SK-N-SH (cell line): ENCODE measurements at regions not wholly inside any gene's neighbourhood (a gene's known extent, or its start where the extent isn't known, plus 50 kb on each side); places are given as distances from the start of the nearest gene placed in this dataset.

Source experiments
- CTCF ChIA-PET: fragments of 300-600, 350-600 bp; formaldehyde crosslinking; extraction: SDS; loops from one replicate; lab custom pipeline; 2021; lab: Yijun Ruan, JAX
- POLR2A ChIA-PET: fragments of 350-600 bp; sonication (Branson Sonifier 250); formaldehyde crosslinking; extraction: SDS; loops from one replicate; lab custom pipeline; 2020; ENCODE audit warnings: antibody characterized with exemption, inconsistent platforms; lab: Yijun Ruan, JAX
- DNase-seq: peaks from one replicate; pipeline ENCODE4 v3.0.0; 2012
- H2AFZ ChIP-seq: fragments of 200-600 bp; sonication (generic); 2 replicates; pipeline ENCODE4 v1.8.1; 2016; ENCODE audit warnings: antibody characterized with exemption, mild to moderate bottlenecking, low read depth
- H3F3A ChIP-seq: fragments of 200-600 bp; sonication (generic); replicated peaks from 2 replicates; pipeline ENCODE3; 2016; ENCODE audit warnings: antibody characterized with exemption, mild to moderate bottlenecking; ENCODE audit not compliant: insufficient read depth
- H3K27ac ChIP-seq, 2 experiments: fragments of 200-500 bp in 1 of 2; fragments of 200-600 bp in 1 of 2; sonication (Bioruptor generic) in 1 of 2; sonication (generic), shearing (Covaris generic) in 1 of 2; 2 replicates each; pipeline versions ENCODE4 v1.5.1 to v1.6.1; 2014 to 2016; ENCODE audit warnings: low read depth in 2 of 2, inconsistent platforms in 1 of 2, low read length in 1 of 2, mild to moderate bottlenecking in 1 of 2, mixed read lengths in 1 of 2
- H3K27me3 ChIP-seq: fragments of 200-600 bp; sonication (generic), shearing (Covaris generic); 2 replicates; pipeline ENCODE4 v1.6.1; 2016; ENCODE audit warnings: mixed run types; ENCODE audit not compliant: insufficient read depth
- H3K36me3 ChIP-seq, 2 experiments: fragments of 200-500 bp in 1 of 2; fragments of 200-600 bp in 1 of 2; sonication (Bioruptor generic) in 1 of 2; sonication (generic) in 1 of 2; replicated peaks in 1 of 2; 2 replicates each; pipeline versions ENCODE3 to v1.5.1; 2014 to 2016; ENCODE audit warnings: low read length in 1 of 2, mild to moderate bottlenecking in 1 of 2; ENCODE audit not compliant: insufficient read depth in 2 of 2, control insufficient read depth in 1 of 2
- H3K4me1 ChIP-seq, 2 experiments: fragments of 200-500 bp in 1 of 2; fragments of 200-600 bp in 1 of 2; sonication (Bioruptor generic) in 1 of 2; sonication (generic), shearing (Covaris generic) in 1 of 2; 2 replicates each; pipeline versions ENCODE4 v1.5.1 to v1.6.1; 2014 to 2016; ENCODE audit warnings: low read depth in 1 of 2, low read length in 1 of 2, mixed run types in 1 of 2; ENCODE audit not compliant: insufficient read depth in 2 of 2, control insufficient read depth in 1 of 2
- H3K4me2 ChIP-seq: fragments of 200-600 bp; sonication (generic), shearing (Covaris generic); 2 replicates; pipeline ENCODE4 v1.6.1; 2017; ENCODE audit warnings: mixed run types
- H3K4me3 ChIP-seq, 2 experiments: fragments of 200-500 bp in 1 of 2; fragments of 200-600 bp in 1 of 2; sonication (Bioruptor generic) in 1 of 2; sonication (generic), shearing (Covaris generic) in 1 of 2; 2 replicates each; pipeline versions ENCODE4 v1.5.1 to v1.8.1; 2014 to 2016; ENCODE audit warnings: low read depth in 2 of 2, inconsistent platforms in 1 of 2, low read length in 1 of 2, mild to moderate bottlenecking in 1 of 2, mixed read lengths in 1 of 2, moderate library complexity in 1 of 2
- H3K79me2 ChIP-seq: fragments of 200-600 bp; sonication (generic); 2 replicates; pipeline ENCODE4 v1.8.1; 2017; ENCODE audit warnings: mild to moderate bottlenecking; ENCODE audit not compliant: insufficient read depth
- H3K9ac ChIP-seq: fragments of 200-600 bp; sonication (generic); 2 replicates; pipeline ENCODE4 v1.6.1; 2017; ENCODE audit warnings: mixed run types
- H3K9me2 ChIP-seq: fragments of 200-600 bp; sonication (generic); 2 replicates; pipeline ENCODE4 v1.6.1; 2017; ENCODE audit warnings: mixed run types
- H3K9me3 ChIP-seq: fragments of 200-600 bp; sonication (generic); 2 replicates; pipeline ENCODE4 v1.6.1; 2017; ENCODE audit warnings: mixed run types, mild to moderate bottlenecking, moderate library complexity
- H4K20me1 ChIP-seq: fragments of 200-600 bp; sonication (generic); 2 replicates; pipeline ENCODE4 v1.6.1; 2017; ENCODE audit warnings: mild to moderate bottlenecking, mixed run types; ENCODE audit not compliant: insufficient read depth
- CTCF ChIP-seq: fragments of 200-600 bp; sonication (generic); IDR thresholded peaks from 2 replicates; pipeline ENCODE4 v1.6.1; 2017; ENCODE audit warnings: antibody characterized with exemption, mild to moderate bottlenecking, moderate library complexity
- FOSL2 ChIP-seq: IDR thresholded peaks from 2 replicates; pipeline ENCODE4 v1.4.0; 2012; ENCODE audit warnings: low read depth, mild to moderate bottlenecking, moderate library complexity, borderline replicate concordance
- FOXJ3 ChIP-seq: sonication (generic); formaldehyde crosslinking; IDR thresholded peaks from 2 replicates; pipeline ENCODE4 v1.5.1; 2020; ENCODE audit warnings: mild to moderate bottlenecking, missing genetic modification reagents
- FOXM1 ChIP-seq: IDR thresholded peaks from 2 replicates; pipeline ENCODE4 v1.4.0; 2012; ENCODE audit warnings: low read depth, mild to moderate bottlenecking
- GABPA ChIP-seq: IDR thresholded peaks from 2 replicates; pipeline ENCODE4 v1.4.0; 2012; ENCODE audit warnings: low read depth, mild to moderate bottlenecking
- MAX ChIP-seq: IDR thresholded peaks from 2 replicates; pipeline ENCODE4 v1.4.0; 2012; ENCODE audit warnings: low read depth
- MEF2A ChIP-seq: IDR thresholded peaks from 2 replicates; pipeline ENCODE4 v1.4.0; 2012; ENCODE audit warnings: low read depth, borderline replicate concordance
- MXI1 ChIP-seq: IDR thresholded peaks from 2 replicates; pipeline ENCODE4 v1.6.1; 2012; ENCODE audit warnings: mild to moderate bottlenecking, low read depth, low read length, improper control_type of control experiment
- NRF1 ChIP-seq: IDR thresholded peaks from 2 replicates; pipeline ENCODE4 v1.6.1; 2012; ENCODE audit warnings: low read depth, mild to moderate bottlenecking, low read length
- RXRA ChIP-seq: IDR thresholded peaks from 2 replicates; pipeline ENCODE4 v1.4.0; 2012; ENCODE audit warnings: low read depth, mild to moderate bottlenecking, borderline replicate concordance
- SIN3A ChIP-seq: IDR thresholded peaks from 2 replicates; pipeline ENCODE4 v1.6.1; 2012; ENCODE audit warnings: low read depth, mild to moderate bottlenecking, low read length, moderate library complexity, borderline replicate concordance
- TAF1 ChIP-seq: IDR thresholded peaks from 2 replicates; pipeline ENCODE4 v1.6.1; 2012; ENCODE audit warnings: low read depth, mild to moderate bottlenecking, low read length, moderate library complexity, borderline replicate concordance
- TEAD4 ChIP-seq: IDR thresholded peaks from 2 replicates; pipeline ENCODE4 v1.4.0; 2012; ENCODE audit warnings: mild to moderate bottlenecking, borderline replicate concordance; ENCODE audit not compliant: insufficient read depth
- USF1 ChIP-seq: IDR thresholded peaks from 2 replicates; pipeline ENCODE4 v1.4.0; 2012; ENCODE audit warnings: low read depth, borderline replicate concordance
- WGBS: methylation state at CpG from one replicate; pipeline ENCODE4 v1.1.6; 2017; ENCODE audit warnings: low lambda C conversion rate; 5-methylcytosine and 5-hydroxymethylcytosine counted together
- TF ChIP-seq, protein P1 (sequence below): IDR thresholded peaks from 2 replicates; pipeline ENCODE4 v1.6.1; 2012; ENCODE audit warnings: mild to moderate bottlenecking, low read depth, low read length, moderate library complexity

DNA sequence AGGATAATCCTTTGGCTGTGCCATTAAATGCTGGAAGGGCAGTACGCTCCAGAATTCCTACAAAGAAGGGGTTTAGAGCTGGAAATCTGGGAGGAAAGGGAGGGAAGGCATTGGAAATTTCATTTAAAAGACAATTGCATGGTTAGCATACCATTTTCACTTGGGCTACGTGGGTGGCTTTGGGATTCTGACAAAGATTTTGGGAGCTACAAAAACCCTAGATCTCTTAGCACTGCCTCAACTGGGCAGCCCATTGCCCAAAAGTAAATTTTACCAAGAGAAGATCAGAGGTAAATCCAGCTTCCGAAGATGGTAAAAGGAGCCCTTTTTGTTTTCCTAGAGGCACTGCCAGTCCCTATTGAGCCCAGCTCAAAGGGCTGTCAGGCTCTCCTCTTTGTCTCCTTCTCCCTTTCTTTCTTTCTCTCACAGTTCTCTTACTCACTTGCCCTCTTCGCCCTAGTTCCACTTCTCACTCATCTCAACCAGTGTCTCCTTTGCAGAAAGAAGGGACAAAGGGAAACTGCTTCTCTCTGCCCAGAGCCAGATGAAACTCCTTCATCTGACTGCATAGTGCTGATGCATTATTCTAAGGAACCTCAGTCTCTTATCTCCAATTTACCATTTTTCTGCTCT is 125.4 kb upstream of the PLEKHA5 start:
- H3K9me3 ChIP-seq, result no peaks in the 10 kb centered on the region
- no peak overlapping the region for H3K27ac ChIP-seq
- no peaks in the 10 kb centered on the region for H3K36me3 ChIP-seq
- ChIA-PET POLR2A (no interaction called here), CTCF (no interaction called here)
- no peak overlapping the region for H3K4me2 ChIP-seq
- no peak overlapping the region for H3K9ac ChIP-seq
- H3K4me1 ChIP-seq, result 0 out of 4 replicates have a peak, but pooled peaks cover 0 to 6% of the 10 kb centered on the region in 2 experiments
- no peak overlapping the region for H3K4me3 ChIP-seq
- DNase-seq, result no peak
- H3K27me3 ChIP-seq, result no peaks in the 10 kb centered on the region
- TF ChIP-seq MAX (no peak), RXRA (no peak), MEF2A (no peak), SIN3A (no peak), FOXM1 (no peak), CTCF (no peak), GABPA (no peak), TEAD4 (no peak), NRF1 (no peak)
- TF ChIP-seq, protein P1, sequence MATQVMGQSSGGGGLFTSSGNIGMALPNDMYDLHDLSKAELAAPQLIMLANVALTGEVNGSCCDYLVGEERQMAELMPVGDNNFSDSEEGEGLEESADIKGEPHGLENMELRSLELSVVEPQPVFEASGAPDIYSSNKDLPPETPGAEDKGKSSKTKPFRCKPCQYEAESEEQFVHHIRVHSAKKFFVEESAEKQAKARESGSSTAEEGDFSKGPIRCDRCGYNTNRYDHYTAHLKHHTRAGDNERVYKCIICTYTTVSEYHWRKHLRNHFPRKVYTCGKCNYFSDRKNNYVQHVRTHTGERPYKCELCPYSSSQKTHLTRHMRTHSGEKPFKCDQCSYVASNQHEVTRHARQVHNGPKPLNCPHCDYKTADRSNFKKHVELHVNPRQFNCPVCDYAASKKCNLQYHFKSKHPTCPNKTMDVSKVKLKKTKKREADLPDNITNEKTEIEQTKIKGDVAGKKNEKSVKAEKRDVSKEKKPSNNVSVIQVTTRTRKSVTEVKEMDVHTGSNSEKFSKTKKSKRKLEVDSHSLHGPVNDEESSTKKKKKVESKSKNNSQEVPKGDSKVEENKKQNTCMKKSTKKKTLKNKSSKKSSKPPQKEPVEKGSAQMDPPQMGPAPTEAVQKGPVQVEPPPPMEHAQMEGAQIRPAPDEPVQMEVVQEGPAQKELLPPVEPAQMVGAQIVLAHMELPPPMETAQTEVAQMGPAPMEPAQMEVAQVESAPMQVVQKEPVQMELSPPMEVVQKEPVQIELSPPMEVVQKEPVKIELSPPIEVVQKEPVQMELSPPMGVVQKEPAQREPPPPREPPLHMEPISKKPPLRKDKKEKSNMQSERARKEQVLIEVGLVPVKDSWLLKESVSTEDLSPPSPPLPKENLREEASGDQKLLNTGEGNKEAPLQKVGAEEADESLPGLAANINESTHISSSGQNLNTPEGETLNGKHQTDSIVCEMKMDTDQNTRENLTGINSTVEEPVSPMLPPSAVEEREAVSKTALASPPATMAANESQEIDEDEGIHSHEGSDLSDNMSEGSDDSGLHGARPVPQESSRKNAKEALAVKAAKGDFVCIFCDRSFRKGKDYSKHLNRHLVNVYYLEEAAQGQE, result no peak
- H3F3A ChIP-seq, result peaks cover 10% of the 10 kb centered on the region
- no peaks in the 10 kb centered on the region for H4K20me1 ChIP-seq
- no peaks in the 10 kb centered on the region for H3K79me2 ChIP-seq
- no peaks in the 10 kb centered on the region for H3K9me2 ChIP-seq
- no peak overlapping the region for H2AFZ ChIP-seq
- 84% methylated on average over 4 of the region's 4 CpGs for WGBS

DNA sequence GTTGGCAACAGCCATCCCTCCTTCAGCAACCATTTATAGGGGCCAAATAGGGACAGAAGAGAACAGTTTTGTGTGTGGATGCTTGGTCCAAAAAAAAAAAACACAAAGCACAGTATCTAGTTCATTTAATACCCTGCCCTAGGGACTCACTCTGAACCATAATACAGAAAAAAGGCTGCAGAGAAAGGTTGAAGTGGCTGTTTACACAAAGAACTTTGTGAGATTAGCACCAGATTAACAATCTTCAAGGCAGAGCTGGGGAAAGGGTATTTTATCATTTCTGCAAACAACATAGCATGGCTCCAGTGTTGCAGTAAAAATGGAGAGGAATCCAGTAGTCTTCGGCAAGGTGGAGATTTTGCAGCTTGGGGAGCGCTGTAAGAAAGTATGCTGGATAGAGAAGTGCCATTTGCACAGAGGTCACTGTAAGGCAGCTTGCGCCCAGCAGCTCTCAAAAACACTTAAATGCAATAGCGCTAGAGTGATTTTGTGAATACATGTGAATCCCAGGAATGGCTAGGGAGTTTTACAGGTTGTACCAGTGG is 124.2 kb upstream of the PLEKHA5 start:
- no peak overlapping the region for H2AFZ ChIP-seq
- no peaks in the 10 kb centered on the region for H3K4me1 ChIP-seq
- H3K9me2 ChIP-seq, result no peaks in the 10 kb centered on the region
- H3K36me3 ChIP-seq, result no peaks in the 10 kb centered on the region
- H4K20me1 ChIP-seq, result no peaks in the 10 kb centered on the region
- no peak overlapping the region for H3K4me2 ChIP-seq
- H3K9ac ChIP-seq, result no peak overlapping the region
- WGBS, result 88% methylated on average over 4 of the region's 4 CpGs
- H3K9me3 ChIP-seq, result no peaks in the 10 kb centered on the region
- no peak for DNase-seq
- ChIA-PET CTCF (no interaction called here), POLR2A (no interaction called here)
- no peaks in the 10 kb centered on the region for H3K79me2 ChIP-seq
- TF ChIP-seq TAF1, result no peak
- no peak for TF ChIP-seq MXI1
- TF ChIP-seq, protein P1, result no peak
- TF ChIP-seq USF1, result no peak
- no peak for TF ChIP-seq FOSL2
- no peak for TF ChIP-seq FOXJ3
- TF ChIP-seq SIN3A, result no peak
- H3K27me3 ChIP-seq, result no peaks in the 10 kb centered on the region
- H3K4me3 ChIP-seq, result no peak overlapping the region
- no peaks in the 10 kb centered on the region for H3F3A ChIP-seq
- no peak overlapping the region for H3K27ac ChIP-seq
